Lung (tissue), 11 donors: ENCODE measurements at regions not wholly inside any gene's neighbourhood (a gene's known extent, or its start where the extent isn't known, plus 50 kb on each side); places are given as distances from the start of the nearest gene placed in this dataset.

Experiments used
- ATAC-seq: fragments of 200-7000 bp; cut with Tn5 transposase; one replicate; pipeline ENCODE4 v1.9.1; 2020; ENCODE audit warnings: moderate number of reproducible peaks; ENCODE audit not compliant: insufficient read depth, low FRiP score
- DNase-seq, 3 donors: peaks; one replicate each; pipeline ENCODE4 v3.0.0-alpha.2; 2013 to 2017
- H3K27ac ChIP-seq, 2 donors: one replicate each; pipeline ENCODE4 v1.5.1; 2013; ENCODE audit warnings: mild to moderate bottlenecking in 2 of 2, moderate library complexity in 2 of 2, control low read depth in 1 of 2, inconsistent platforms in 1 of 2, low read depth in 1 of 2, low read length in 1 of 2
- H3K27me3 ChIP-seq, 3 donors: one replicate each; pipeline ENCODE4 v1.5.1; 2013; ENCODE audit warnings: low read length in 2 of 3; ENCODE audit not compliant: control insufficient read depth in 3 of 3, insufficient read depth in 3 of 3
- H3K36me3 ChIP-seq, 4 donors: one replicate each; pipeline ENCODE4 v1.5.1; 2013; ENCODE audit warnings: low read length in 4 of 4, mild to moderate bottlenecking in 1 of 4, moderate library complexity in 1 of 4; ENCODE audit not compliant: control insufficient read depth in 4 of 4, insufficient read depth in 4 of 4
- H3K4me1 ChIP-seq, 5 donors: one replicate each; pipeline ENCODE4 v1.5.1; 2013; ENCODE audit warnings: low read length in 5 of 5, mild to moderate bottlenecking in 2 of 5, moderate library complexity in 1 of 5; ENCODE audit not compliant: control insufficient read depth in 5 of 5, insufficient read depth in 5 of 5
- H3K4me3 ChIP-seq: one replicate; pipeline ENCODE4 v1.5.1; 2013; ENCODE audit warnings: mild to moderate bottlenecking, control low read depth, moderate library complexity
- H3K9ac ChIP-seq, 2 donors: one replicate each; pipeline ENCODE4 v1.5.1; 2013; ENCODE audit warnings: low read length in 2 of 2, control low read depth in 1 of 2; ENCODE audit not compliant: insufficient read depth in 1 of 2
- H3K9me3 ChIP-seq, 4 donors: one replicate each; pipeline ENCODE4 v1.5.1; 2013; ENCODE audit warnings: low read length in 3 of 4, mild to moderate bottlenecking in 1 of 4, moderate library complexity in 1 of 4; ENCODE audit not compliant: control insufficient read depth in 4 of 4, insufficient read depth in 3 of 4
- CTCF ChIP-seq: IDR thresholded peaks from 2 replicates; pipeline ENCODE4 v1.5.1; 2012; ENCODE audit warnings: mild to moderate bottlenecking; ENCODE audit errors: control extremely low read depth, extremely low read depth
- WGBS, 2 donors: extraction: QIAGEN DNeasy Blood & Tissue Kit; methylation state at CpG; one replicate each; pipeline ENCODE4 v1.1.7; 2013; 5-methylcytosine and 5-hydroxymethylcytosine counted together
- donor health status: control.
- donor health status: control.
- donor health status: Bipolar disorder and iron deficiency.
- donor health status: healthy.
- donor health status: DM: yes; HTN: yes; CAD: no.

DNA sequence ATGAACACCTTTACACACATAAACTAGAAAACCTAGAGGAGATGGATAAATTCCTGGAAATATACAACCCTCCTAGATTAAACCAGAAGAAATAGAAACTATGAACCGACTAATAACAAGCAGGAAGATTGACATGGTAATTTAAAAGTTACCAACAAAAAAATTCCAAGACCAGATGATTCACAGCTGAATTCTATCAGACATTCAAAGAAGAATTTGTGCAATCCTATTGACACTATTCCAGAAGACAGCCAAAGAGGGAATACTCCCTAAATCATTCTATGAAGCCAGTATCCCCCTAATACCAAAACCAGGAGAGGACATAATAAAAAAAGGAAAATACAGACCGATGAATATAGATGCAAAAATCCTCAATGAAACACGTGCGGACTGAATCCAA, 102.6 kb upstream of the KRR1 start:
- WGBS, 2 donors = 91 to 92% methylated on average over 4 of the region's 4 CpGs
- no peak for TF ChIP-seq CTCF

GRCh38 chr12:75611041-75611440, 99.6 kb upstream of the KRR1 start:
- no peaks in the 10 kb centered on the region for H3K27me3 ChIP-seq
- ATAC-seq = no peak
- 94 to 98% methylated on average over 4 of the region's 4 CpGs for WGBS, 2 donors

More for the DNA sequence above, 102.6 kb upstream of the KRR1 start:
- H3K4me1 ChIP-seq = no peaks in the 10 kb centered on the region
- no peak overlapping the region for H3K4me3 ChIP-seq
- H3K27me3 ChIP-seq = no peaks in the 10 kb centered on the region
- ATAC-seq (no peak), DNase-seq (no peak)
- H3K27ac ChIP-seq = no peak overlapping the region
- H3K9ac ChIP-seq = no peak overlapping the region
- no peaks in the 10 kb centered on the region for H3K36me3 ChIP-seq
- H3K9me3 ChIP-seq = no peaks in the 10 kb centered on the region

GRCh38 chr12:75606956-75607355, 95.5 kb upstream of the KRR1 start:
- peaks cover 0 to 14% (median 0%) of the 10 kb centered on the region in 5 donors for H3K4me1 ChIP-seq
- WGBS, 2 donors = 87 to 93% methylated on average over 3 of the region's 3 CpGs

More at GRCh38 chr12:75611041-75611440, 99.6 kb upstream of the KRR1 start:
- TF ChIP-seq CTCF = no peak
- no peak overlapping the region for H3K9ac ChIP-seq
- H3K4me1 ChIP-seq = peaks cover 0 to 7% (median 0%) of the 10 kb centered on the region in 5 donors
- no peak for DNase-seq
- H3K4me3 ChIP-seq = no peak overlapping the region
- H3K36me3 ChIP-seq = no peaks in the 10 kb centered on the region
- H3K27ac ChIP-seq = no peak overlapping the region
- no peaks in the 10 kb centered on the region for H3K9me3 ChIP-seq

More at GRCh38 chr12:75606956-75607355, 95.5 kb upstream of the KRR1 start:
- no peak for DNase-seq
- no peaks in the 10 kb centered on the region for H3K27me3 ChIP-seq
- ATAC-seq = no peak
- H3K9ac ChIP-seq = no peak overlapping the region
- H3K27ac ChIP-seq = no peak overlapping the region
- no peaks in the 10 kb centered on the region for H3K36me3 ChIP-seq
- no peak overlapping the region for H3K4me3 ChIP-seq
- H3K9me3 ChIP-seq = no peaks in the 10 kb centered on the region
- no peak for TF ChIP-seq CTCF
